ENCODE measurements at regions not wholly inside any gene's neighbourhood (a gene's known extent, or its start where the extent isn't known, plus 50 kb on each side); places are given as distances from the start of the nearest gene placed in this dataset.

GRCh38 chr9:134516464-134516863 lies 125.1 kb upstream of the COL5A1 start:
- POLR2A ChIA-PET (ENCODE audit: unreplicated experiment), result no interaction called here
- no peak overlapping the region for H3K4me3 ChIP-seq (ENCODE audit: insufficient read depth, low read depth, low read length)
- no peak overlapping the region for H3K18ac ChIP-seq (ENCODE audit: low read depth, low read length)
- H4K20me1 ChIP-seq (ENCODE audit: insufficient read depth, low read length), result no peaks in the 10 kb centered on the region
- dilution Hi-C loops (cut with HindIII; ENCODE audit: low sequenced_read_pairs, unreplicated experiment) (no loop called here), intact Hi-C loops (cut with micrococcal nuclease) (no loop called here), in situ Hi-C loops (cut with MboI; ENCODE audit: low sequenced_read_pairs) (no loop called here)
- no peak overlapping the region for H3K9ac ChIP-seq (ENCODE audit: low read depth, low read length)
- no peak overlapping the region for H3K14ac ChIP-seq (replicated peaks; ENCODE audit: low read depth, low read length)
- H2BK120ac ChIP-seq (ENCODE audit: low read depth, low read length), result no peak overlapping the region
- H2BK20ac ChIP-seq (ENCODE audit: low read depth, low read length), result no peak overlapping the region
- H3K4ac ChIP-seq (ENCODE audit: low read depth, low read length), result no peak overlapping the region
- H2AK9ac ChIP-seq (replicated peaks; ENCODE audit: low read depth, low read length, poor library complexity), result no peak overlapping the region
- H3K56ac ChIP-seq (ENCODE audit: extremely low read depth, insufficient read depth, low read length), result no peak overlapping the region
- no peak overlapping the region for H2BK15ac ChIP-seq (ENCODE audit: low read depth, low read length)
- no peak overlapping the region for H3K27ac ChIP-seq (ENCODE audit: insufficient read depth, low read length)
- peaks cover 6% of the 10 kb centered on the region for H3K9me3 ChIP-seq (ENCODE audit: control insufficient read depth, insufficient read depth, low read length)
- H2AFZ ChIP-seq (replicated peaks; ENCODE audit: low read length, poor library complexity), result no peak overlapping the region
- no peak overlapping the region for H3K4me2 ChIP-seq (ENCODE audit: low read depth, low read length)
- no peak overlapping the region for H2AK5ac ChIP-seq (ENCODE audit: low read depth, low read length)
- ATAC-seq (ENCODE audit: low read depth) (no peak), DNase-seq (no peak)
- no peak overlapping the region for H4K8ac ChIP-seq (ENCODE audit: low read depth in 2 of 2, low read length in 2 of 2)
- H3K4me1 ChIP-seq (ENCODE audit: control insufficient read depth, insufficient read depth, low read length), result peaks cover 6% of the 10 kb centered on the region
- whole genome bisulfite sequencing, 2 experiments (ENCODE audit: extremely low coverage in 2 of 2, insufficient read length in 1 of 2), result 100% methylated on average over 1 of the region's 5 CpGs; no CpG with 5 or more reads in 1 of the 2 experiments
- H4K5ac ChIP-seq (ENCODE audit: low read depth, low read length), result no peak overlapping the region
- H3K23ac ChIP-seq (ENCODE audit: low read depth, low read length), result no peak overlapping the region
- no TSS peak for BruUV-seq (replicated peaks)
- 0 out of 2 replicates have a peak, but pooled peaks cover 3% of the 10 kb centered on the region for H3K9me1 ChIP-seq (ENCODE audit: insufficient read depth, low read length)
- CTCF ChIA-PET, result no interaction called here
- no peak overlapping the region for H2BK5ac ChIP-seq (ENCODE audit: low read depth, low read length, poor library complexity, severe bottlenecking)
- no peaks in the 10 kb centered on the region for H3K36me3 ChIP-seq (ENCODE audit: control insufficient read depth, insufficient read depth, low read length)
- TF ChIP-seq CHD1 (IDR thresholded peaks at IDR 0.05; ENCODE audit: low read depth, low read length), result no peak
- no peak for TF ChIP-seq MXI1 (IDR thresholded peaks at IDR 0.05; ENCODE audit: borderline replicate concordance, low read depth, low read length)
- no peak for TF ChIP-seq RCOR1 (IDR thresholded peaks at IDR 0.05; ENCODE audit: insufficient replicate concordance, low read length)
- TF ChIP-seq SMC3 (IDR thresholded peaks at IDR 0.05; ENCODE audit: low read depth, low read length), result no peak
- TF ChIP-seq MAZ (IDR thresholded peaks at IDR 0.05; ENCODE audit: borderline replicate concordance, low read depth, low read length), result no peak
- TF ChIP-seq POLR2A (IDR thresholded peaks at IDR 0.05; ENCODE audit: low read depth, low read length), result no peak
- no peak for TF ChIP-seq RFX5 (IDR thresholded peaks at IDR 0.05; ENCODE audit: low read depth, low read length)
- TF ChIP-seq ELK1 (IDR thresholded peaks at IDR 0.05; ENCODE audit: borderline replicate concordance, low read depth, low read length), result no peak
- no peak for TF ChIP-seq CEBPB (IDR thresholded peaks at IDR 0.05; ENCODE audit: low read depth, low read length)
- H3K27me3 ChIP-seq (ENCODE audit: control insufficient read depth, insufficient read depth, low read length), result no peaks in the 10 kb centered on the region
- no peaks in the 10 kb centered on the region for H3K79me1 ChIP-seq (ENCODE audit: low read depth in 1 of 2, low read length in 2 of 2)
- H4K91ac ChIP-seq (ENCODE audit: insufficient read depth, low read depth, low read length), result no peak overlapping the region

Data from IMR-90 (cell line).